ENCODE measurements at regions not wholly inside any gene's neighbourhood (a gene's known extent, or its start where the extent isn't known, plus 50 kb on each side); places are given as distances from the start of the nearest gene placed in this dataset.

GRCh38 chr1:105565006-105565405 lies 1491.5 kb upstream of the PRMT6 start:
- no peak for DNase-seq (ENCODE audit: unreplicated experiment)
- intact Hi-C loops (cut with micrococcal nuclease): no loop called here
- Mint-ChIP-seq H3K27ac (ENCODE audit: low read depth, unreplicated experiment) (no peak overlapping the region), H3K9me3 (ENCODE audit: unreplicated experiment) (no peaks in the 10 kb centered on the region), H3K4me1 (ENCODE audit: insufficient read depth, unreplicated experiment) (no peaks in the 10 kb centered on the region), H3K27me3 (ENCODE audit: insufficient read depth, unreplicated experiment) (no peaks in the 10 kb centered on the region), H3K4me3 (ENCODE audit: unreplicated experiment) (no peak overlapping the region), H3K36me3 (ENCODE audit: insufficient read depth, unreplicated experiment) (no peaks in the 10 kb centered on the region)
- POLR2A ChIA-PET: interaction anchor here (1.3 kb wide), 1 partner anchor 133 kb away, joined by 3 read pairs; no protein-coding TSS in a partner anchor
- CTCF ChIA-PET: interaction anchor here (0.7 kb wide), 1 partner anchor 90 kb away, joined by 3 read pairs; no protein-coding TSS in a partner anchor
- BruUV-seq (replicated peaks): no TSS peak
- TF ChIP-seq, protein P1, sequence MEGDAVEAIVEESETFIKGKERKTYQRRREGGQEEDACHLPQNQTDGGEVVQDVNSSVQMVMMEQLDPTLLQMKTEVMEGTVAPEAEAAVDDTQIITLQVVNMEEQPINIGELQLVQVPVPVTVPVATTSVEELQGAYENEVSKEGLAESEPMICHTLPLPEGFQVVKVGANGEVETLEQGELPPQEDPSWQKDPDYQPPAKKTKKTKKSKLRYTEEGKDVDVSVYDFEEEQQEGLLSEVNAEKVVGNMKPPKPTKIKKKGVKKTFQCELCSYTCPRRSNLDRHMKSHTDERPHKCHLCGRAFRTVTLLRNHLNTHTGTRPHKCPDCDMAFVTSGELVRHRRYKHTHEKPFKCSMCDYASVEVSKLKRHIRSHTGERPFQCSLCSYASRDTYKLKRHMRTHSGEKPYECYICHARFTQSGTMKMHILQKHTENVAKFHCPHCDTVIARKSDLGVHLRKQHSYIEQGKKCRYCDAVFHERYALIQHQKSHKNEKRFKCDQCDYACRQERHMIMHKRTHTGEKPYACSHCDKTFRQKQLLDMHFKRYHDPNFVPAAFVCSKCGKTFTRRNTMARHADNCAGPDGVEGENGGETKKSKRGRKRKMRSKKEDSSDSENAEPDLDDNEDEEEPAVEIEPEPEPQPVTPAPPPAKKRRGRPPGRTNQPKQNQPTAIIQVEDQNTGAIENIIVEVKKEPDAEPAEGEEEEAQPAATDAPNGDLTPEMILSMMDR (IDR thresholded peaks at IDR 0.05; ENCODE audit: unreplicated experiment): no peak

DNA sequence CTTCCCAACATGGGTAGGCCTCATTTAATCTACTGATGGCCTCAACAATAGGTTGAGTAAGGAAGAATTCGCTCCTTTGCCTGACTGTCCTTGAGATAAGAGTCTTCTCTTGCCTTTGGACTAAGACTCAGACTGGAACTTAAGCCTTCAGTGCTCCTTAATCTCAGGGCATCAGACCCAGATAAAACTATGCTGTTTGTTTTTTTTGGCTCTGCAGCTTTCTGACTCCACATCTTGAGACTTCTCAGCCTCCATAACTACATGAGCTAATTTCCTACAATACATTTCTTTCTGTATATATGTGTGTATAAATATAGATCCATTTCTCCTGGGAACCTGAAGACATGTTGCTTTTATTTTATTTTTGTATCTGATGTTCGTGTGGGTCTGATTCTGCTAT lies 1470.7 kb upstream of the PRMT6 start:
- Mint-ChIP-seq H3K4me3 (ENCODE audit: unreplicated experiment) (no peak overlapping the region), H3K27ac (ENCODE audit: low read depth, unreplicated experiment) (no peak overlapping the region), H3K36me3 (ENCODE audit: insufficient read depth, unreplicated experiment) (peaks cover 5% of the 10 kb centered on the region), H3K27me3 (ENCODE audit: insufficient read depth, unreplicated experiment) (no peaks in the 10 kb centered on the region), H3K9me3 (ENCODE audit: unreplicated experiment) (no peaks in the 10 kb centered on the region), H3K4me1 (ENCODE audit: insufficient read depth, unreplicated experiment) (no peaks in the 10 kb centered on the region)
- intact Hi-C loops (cut with micrococcal nuclease): no loop called here
- POLR2A ChIA-PET: no interaction called here
- CTCF ChIA-PET: no interaction called here
- TF ChIP-seq, protein P1 (IDR thresholded peaks at IDR 0.05; ENCODE audit: unreplicated experiment): no peak
- no TSS peak for BruUV-seq (replicated peaks)
- no peak for DNase-seq (ENCODE audit: unreplicated experiment)

DNA sequence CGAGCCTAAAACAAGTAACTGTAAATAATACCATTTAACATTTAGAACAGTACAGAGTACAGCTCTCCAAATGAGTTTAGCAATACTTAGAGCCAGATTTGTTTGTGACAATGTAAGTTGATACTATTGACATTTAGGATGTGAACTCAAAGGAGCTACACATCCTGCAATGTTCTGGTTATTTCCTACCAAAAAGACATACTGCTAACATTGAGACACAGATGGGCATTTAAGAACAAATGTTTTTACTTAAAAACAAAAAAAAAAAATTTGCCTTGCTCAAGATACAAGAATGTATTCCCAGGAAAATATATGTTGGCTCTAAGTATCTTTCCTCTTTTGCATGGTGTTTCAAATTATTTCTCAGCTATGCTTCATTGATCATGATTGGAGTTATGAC lies 1464.8 kb upstream of the PRMT6 start:
- TF ChIP-seq, protein P1 (IDR thresholded peaks at IDR 0.05; ENCODE audit: unreplicated experiment): no peak
- Mint-ChIP-seq H3K27me3 (ENCODE audit: insufficient read depth, unreplicated experiment) (peaks cover 10% of the 10 kb centered on the region), H3K4me1 (ENCODE audit: insufficient read depth, unreplicated experiment) (no peaks in the 10 kb centered on the region), H3K9me3 (ENCODE audit: unreplicated experiment) (no peaks in the 10 kb centered on the region), H3K36me3 (ENCODE audit: insufficient read depth, unreplicated experiment) (no peaks in the 10 kb centered on the region), H3K27ac (ENCODE audit: low read depth, unreplicated experiment) (no peak overlapping the region), H3K4me3 (ENCODE audit: unreplicated experiment) (no peak overlapping the region)
- intact Hi-C loops (cut with micrococcal nuclease): no loop called here
- POLR2A ChIA-PET: interaction anchor here (0.6 to 0.7 kb wide), 2 partner anchors 73 to 92 kb away, joined by 3 to 4 read pairs; no protein-coding TSS in a partner anchor
- DNase-seq (ENCODE audit: unreplicated experiment): no peak
- CTCF ChIA-PET: interaction anchor here (0.7 kb wide), 1 partner anchor 255 kb away, joined by 7 read pairs; no protein-coding TSS in a partner anchor
- BruUV-seq (replicated peaks): no TSS peak

- no peaks in the 10 kb centered on the region for H3K9me3 Mint-ChIP-seq (ENCODE audit: unreplicated experiment)
- intact Hi-C loops (cut with micrococcal nuclease): loop anchor here (2.0 to 10.0 kb wide), 3 partner anchors 826 to 1484 kb away; no protein-coding TSS in a partner anchor
- no peak overlapping the region for H3K4me3 Mint-ChIP-seq (ENCODE audit: unreplicated experiment)
- POLR2A ChIA-PET: no interaction called here
- no peaks in the 10 kb centered on the region for H3K27me3 Mint-ChIP-seq (ENCODE audit: insufficient read depth, unreplicated experiment)
- no TSS peak for BruUV-seq (replicated peaks)
- H3K4me1 Mint-ChIP-seq (ENCODE audit: insufficient read depth, unreplicated experiment): no peaks in the 10 kb centered on the region
- no peaks in the 10 kb centered on the region for H3K36me3 Mint-ChIP-seq (ENCODE audit: insufficient read depth, unreplicated experiment)
- DNase-seq (ENCODE audit: unreplicated experiment): peak; percentile 23
- H3K27ac Mint-ChIP-seq (ENCODE audit: low read depth, unreplicated experiment): no peak overlapping the region
- TF ChIP-seq, protein P1 (IDR thresholded peaks at IDR 0.05; ENCODE audit: unreplicated experiment): peak; percentile 23
- CTCF ChIA-PET: no interaction called here
These were observed 1447.8 kb upstream of the PRMT6 start for GRCh38 chr1:105608713-105609112.

Measured in MCF 10A (cell line).